DMS 273 (cell line): ENCODE measurements at regions not wholly inside any gene's neighbourhood (a gene's known extent, or its start where the extent isn't known, plus 50 kb on each side); places are given as distances from the start of the nearest gene placed in this dataset.
"Not testable (repeated sequence)": the region's sequence is repeated elsewhere in the genome, so short reads cannot be mapped to it uniquely, and the experiment has no call there.

ENCODE experiments used
- DNase-seq: peaks from one replicate; lab custom pipeline; 2025; ENCODE audit not compliant: unreplicated experiment; lab: John Stamatoyannopoulos, UW

GRCh38 chr12:105682821-105683220, 352.3 kb downstream of the C12orf75 start:
- DNase-seq, result peak; percentile 13

GRCh38 chr12:105683836-105684235, 353.3 kb downstream of the C12orf75 start:
- DNase-seq, result not testable (repeated sequence)

DNA sequence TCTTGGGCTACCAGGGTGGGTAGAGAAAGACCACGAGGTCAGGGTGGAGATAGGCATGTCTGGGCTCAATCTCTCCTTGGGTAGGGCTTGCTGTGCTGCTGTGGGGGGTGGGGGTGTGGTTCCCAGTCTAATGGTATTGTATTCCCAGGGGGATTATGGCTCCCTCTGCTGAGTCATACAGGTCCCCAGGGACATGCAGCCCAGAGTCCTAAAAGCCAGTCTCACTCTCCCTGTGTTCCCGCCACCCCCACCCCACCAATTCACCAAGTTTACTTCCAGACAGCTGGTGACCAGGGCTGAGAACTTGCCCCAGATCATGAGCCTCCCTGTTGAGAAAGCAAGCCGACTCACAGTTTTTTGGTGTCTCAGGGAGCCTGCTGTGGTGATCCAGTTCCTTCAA, 367.6 kb downstream of the C12orf75 start:
- no peak for DNase-seq

DNA sequence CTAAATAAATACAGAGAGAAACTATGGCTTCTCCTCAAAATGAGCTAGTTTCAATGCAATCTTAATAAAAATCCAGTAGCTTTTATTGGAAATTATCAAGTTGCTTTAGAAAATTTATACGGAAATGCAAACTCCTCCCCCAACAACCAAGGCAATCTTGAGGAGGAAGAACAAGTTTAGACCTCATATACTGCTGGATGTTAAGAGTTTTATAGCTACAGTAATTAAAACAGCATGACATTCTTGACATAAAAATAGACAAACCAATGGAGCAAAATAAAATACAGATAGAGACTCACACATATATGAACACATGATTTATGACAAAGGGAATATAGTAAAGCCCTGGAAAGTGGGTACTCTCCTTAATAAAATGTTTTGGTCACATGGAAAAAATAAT, 368.7 kb downstream of the C12orf75 start:
- no peak for DNase-seq

DNA sequence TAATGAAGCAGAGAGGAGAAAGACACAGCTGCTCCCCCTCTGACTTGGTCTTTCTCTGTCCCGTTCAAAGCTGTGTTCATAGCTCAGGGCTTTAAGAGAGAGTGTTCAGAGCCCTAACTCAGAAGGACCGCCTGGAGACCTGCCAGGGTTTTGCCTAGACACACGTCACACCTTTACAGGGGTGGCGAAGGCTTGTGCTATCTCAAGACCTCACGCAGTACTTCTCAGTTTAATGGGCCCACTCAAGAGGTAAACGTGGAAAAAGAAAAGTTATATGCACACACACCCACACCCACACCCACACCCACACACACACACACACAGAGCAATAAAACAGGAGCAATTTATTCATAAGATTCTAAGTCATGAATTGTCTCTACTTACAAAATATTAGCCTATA, 374.3 kb downstream of the C12orf75 start:
- no peak for DNase-seq

GRCh38 chr12:105705235-105705634, 374.7 kb downstream of the C12orf75 start:
- no peak for DNase-seq

DNA sequence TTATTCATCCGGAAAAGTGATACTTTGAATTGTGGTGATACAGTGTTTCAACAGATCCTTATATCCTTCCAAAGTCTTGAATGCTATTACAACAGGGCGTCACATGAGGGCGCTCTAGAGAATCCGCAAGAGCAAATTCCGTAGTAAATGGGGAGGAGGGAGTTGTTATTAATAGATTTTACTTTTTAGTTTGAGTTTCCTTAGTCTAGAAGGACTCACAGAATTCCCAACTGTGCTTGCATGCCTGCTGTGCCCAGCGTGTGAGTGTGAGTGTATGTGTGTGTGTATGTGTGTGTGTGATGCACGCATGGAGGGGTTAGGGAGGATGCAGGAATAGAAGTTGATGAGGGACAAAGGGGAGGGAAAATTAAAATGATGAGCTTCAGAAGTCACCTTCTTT, 375.3 kb downstream of the C12orf75 start:
- DNase-seq, result peak; percentile 67

DNA sequence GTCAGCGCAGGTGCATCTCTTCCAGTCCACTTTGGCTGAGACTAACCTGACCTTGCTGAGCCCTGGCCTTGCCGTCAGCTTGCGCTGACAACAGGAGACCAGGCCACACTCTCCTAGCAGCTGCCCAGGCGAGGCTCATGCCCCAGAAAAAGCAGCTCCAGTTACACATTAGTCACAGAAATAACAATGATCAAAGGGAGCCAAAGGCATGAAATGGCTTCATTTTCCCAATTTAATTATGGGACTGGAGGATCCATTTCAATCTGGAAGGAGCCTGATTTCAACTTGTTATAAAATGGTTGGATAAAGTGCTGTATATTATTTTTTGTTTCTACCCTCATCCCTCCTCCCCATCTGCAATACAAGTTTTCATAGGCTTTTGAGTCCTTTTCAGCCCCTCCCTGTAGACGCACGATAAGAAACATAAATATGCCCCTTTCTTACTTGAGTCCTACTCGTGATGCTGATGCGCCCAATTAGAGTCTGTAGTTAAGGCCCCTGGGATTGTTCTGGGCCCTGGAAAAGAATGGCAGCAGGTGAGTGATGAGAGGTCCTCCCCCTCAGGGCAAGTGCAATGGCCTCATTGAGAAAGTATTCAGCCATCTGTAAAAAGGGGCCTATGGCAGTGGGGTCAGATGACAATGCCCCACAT, 376.0 kb downstream of the C12orf75 start:
- peak; percentile 17 for DNase-seq

- DNase-seq, result no peak
Measured at GRCh38 chr12:105706973-105707334, 376.5 kb downstream of the C12orf75 start.

GRCh38 chr12:105713606-105714305, 383.3 kb downstream of the C12orf75 start:
- DNase-seq, result no peak

DNA sequence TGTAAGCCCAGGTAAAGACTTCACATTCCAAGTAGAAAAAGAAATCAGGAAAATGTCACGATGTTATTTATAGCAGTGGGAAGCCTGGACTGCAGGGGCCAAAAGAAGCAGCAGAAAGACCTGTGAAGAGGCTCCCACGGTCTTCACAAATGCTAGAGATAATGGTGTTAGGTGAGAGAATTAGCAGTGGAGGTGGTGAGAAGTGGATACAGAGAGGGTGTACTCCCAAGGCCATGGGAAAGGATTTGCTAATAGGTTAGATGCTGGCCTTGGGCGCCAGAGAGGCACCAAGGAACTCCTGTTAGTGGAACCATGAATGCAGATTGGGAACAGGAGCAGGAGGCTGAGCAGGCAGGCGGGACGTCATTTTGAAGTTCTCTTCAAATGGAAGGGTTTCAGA, 386.1 kb downstream of the C12orf75 start:
- DNase-seq, result no peak

DNA sequence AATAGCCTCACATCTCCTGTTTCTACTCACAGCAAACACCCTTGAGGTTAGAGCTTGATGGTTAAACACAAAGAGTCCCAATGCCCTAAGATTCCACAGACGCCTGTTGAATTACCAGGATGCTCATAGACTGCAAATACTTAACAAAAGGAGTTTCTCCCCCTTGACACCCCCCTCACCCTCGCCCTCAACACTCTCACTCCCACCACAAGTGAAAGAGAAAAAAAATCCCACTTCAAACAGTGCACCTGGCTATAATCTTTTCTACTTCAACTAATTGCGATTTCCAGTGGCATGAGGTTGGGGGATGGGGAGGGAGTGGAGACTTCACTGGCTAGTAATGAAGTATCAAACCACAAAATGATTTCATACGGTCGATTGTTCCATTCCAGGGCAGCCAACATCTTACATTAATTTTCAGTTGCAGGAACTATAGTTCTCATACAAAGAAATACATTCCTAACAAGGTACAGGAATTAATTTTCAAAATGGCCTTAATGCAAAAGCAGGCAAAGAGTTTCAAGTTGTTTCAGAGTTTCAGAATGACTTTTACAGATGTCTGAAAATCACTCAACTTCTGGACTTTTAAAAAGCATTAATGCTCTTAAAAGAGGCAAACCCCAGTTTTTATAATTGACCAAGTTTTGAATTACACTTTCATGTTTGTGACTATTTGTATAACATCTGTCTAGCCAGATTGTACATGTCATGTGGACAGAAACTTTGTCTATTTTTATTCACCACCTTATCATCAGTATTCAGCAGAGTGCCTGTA, 390.7 kb downstream of the C12orf75 start:
- peak; percentile 56 for DNase-seq

- DNase-seq, result no peak
Measured at GRCh38 chr12:105721891-105722290, 391.4 kb downstream of the C12orf75 start.

- DNase-seq, result no peak
Measured at GRCh38 chr12:105723066-105723465, 392.6 kb downstream of the C12orf75 start.

DNA sequence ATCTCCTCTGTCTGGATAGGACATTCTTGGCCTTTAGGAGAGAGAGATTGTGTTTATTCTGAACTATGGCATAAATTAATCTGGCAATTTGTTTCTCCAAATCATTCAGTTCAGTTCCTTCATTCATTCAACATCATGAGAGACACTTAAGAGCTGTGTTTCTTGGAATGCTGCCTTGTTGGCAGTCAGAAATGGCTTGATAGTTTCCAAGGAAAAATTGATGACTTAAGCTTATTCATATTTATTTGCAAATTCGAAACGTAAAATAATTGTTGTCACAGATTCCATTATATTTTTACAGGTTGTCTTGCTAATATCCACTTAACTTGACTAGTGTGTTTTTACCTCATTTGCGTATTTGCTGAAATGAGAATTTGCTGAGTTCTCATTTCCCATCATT, 393.0 kb downstream of the C12orf75 start:
- DNase-seq, result no peak

DNA sequence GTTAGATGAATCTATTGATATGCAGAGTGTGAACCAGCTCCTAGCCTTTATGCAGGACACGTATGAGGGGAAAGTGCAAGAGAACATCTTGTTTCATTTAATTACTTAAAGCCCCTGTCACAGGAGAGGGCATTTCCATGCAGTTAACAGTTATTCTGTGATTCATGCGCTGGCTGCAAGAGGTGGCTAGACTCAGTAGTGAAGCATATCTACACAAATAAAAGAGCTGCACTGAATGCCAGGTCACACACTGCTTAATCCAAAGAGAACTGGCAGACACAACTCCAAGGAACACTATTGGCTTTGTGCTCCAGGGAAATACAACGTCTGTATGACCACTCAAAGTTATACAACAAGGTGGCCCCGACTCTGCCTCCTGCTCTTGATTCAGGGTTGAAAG, 394.1 kb downstream of the C12orf75 start:
- no peak for DNase-seq

DNA sequence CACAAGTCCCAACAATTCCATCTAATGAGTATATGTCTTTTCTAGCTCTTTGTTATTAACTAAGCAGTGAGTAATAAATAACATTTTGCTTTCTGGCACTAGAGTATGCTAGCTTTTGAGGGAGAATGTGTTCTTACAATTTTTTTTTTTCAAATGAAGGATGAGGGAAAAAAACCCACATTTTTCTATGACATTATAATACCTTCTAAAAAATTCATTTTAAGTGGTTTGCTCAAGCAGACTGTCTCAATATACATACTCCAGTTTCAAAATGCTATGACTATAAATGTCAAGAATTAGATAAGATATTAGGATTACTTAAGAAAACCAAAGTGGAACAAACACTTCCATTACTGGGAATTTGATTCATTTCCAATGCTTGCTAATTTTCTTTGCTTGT, 394.6 kb downstream of the C12orf75 start:
- DNase-seq, result no peak

- no peak for DNase-seq
Measured at GRCh38 chr12:105729181-105729771, 398.8 kb downstream of the C12orf75 start.

GRCh38 chr12:105729926-105730325, 399.4 kb downstream of the C12orf75 start:
- no peak for DNase-seq

DNA sequence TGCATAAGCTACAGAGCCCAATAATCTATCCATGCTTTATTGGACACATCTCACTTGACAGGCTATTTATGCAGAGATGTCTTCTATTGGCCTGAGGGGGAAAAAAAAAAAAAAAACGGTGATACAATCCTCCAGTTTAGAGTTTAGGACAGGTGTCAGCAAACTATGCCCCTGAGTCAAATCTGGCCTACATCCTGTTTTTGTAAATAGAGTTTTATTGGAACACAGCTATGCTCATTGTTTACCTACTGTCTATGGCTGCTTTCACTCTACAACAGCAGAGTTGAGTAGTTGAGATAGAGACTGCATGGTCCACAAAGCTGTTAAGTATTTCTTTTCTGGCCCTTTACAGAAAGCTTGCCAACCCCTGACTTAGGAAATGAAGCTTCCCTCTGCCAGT, 403.1 kb downstream of the C12orf75 start:
- DNase-seq, result no peak

GRCh38 chr12:105736498-105736897, 402.3 kb downstream of the NUAK1 start:
- DNase-seq, result no peak

GRCh38 chr12:105738051-105738450, 400.7 kb downstream of the NUAK1 start:
- DNase-seq, result no peak
